Common myeloid progenitor, CD34-positive (primary cell): ENCODE measurements at regions not wholly inside any gene's neighbourhood (a gene's known extent, or its start where the extent isn't known, plus 50 kb on each side); places are given as distances from the start of the nearest gene placed in this dataset.
"Not testable (repeated sequence)": the region's sequence is repeated elsewhere in the genome, so short reads cannot be mapped to it uniquely, and the experiment has no call there.

Source experiments
- CTCF ChIA-PET: fragments of 350-600 bp; sonication (Branson Sonifier 250); formaldehyde crosslinking; loops from one replicate; lab custom pipeline; 2021; ENCODE audit warnings: antibody characterized with exemption; lab: Charles Lee
- POLR2A ChIA-PET: fragments of 350-600 bp; sonication (Branson Sonifier 250); formaldehyde crosslinking; loops from one replicate; lab custom pipeline; 2021; ENCODE audit warnings: antibody characterized with exemption; lab: Charles Lee
- DNase-seq, 3 donors: peaks; one replicate each; pipeline versions ENCODE4 v3.0.0 to v3.0.0-alpha.2; 2013
- H3K27ac ChIP-seq, 2 experiments: 1 replicate in 1 of 2; 2 replicates in 1 of 2; pipeline ENCODE4 v1.7.0; 2013; ENCODE audit warnings: inconsistent platforms in 2 of 2, low read length in 2 of 2, mild to moderate bottlenecking in 2 of 2, low read depth in 1 of 2, moderate library complexity in 1 of 2; ENCODE audit not compliant: severe bottlenecking in 2 of 2, insufficient read depth in 1 of 2, poor library complexity in 1 of 2
- H3K27me3 ChIP-seq, 5 experiments: replicated peaks in 2 of 5; 1 replicate in 3 of 5; 2 replicates in 2 of 5; pipeline versions ENCODE4 v1.6.1 to v1.7.0; 2013; ENCODE audit warnings: low read length in 4 of 5, mild to moderate bottlenecking in 2 of 5, moderate library complexity in 2 of 5, inconsistent platforms in 1 of 5; ENCODE audit not compliant: insufficient read depth in 5 of 5, control insufficient read depth in 4 of 5
- H3K36me3 ChIP-seq, 4 experiments: 1 replicate in 2 of 4; 2 replicates in 2 of 4; pipeline versions ENCODE4 v1.6.1 to v1.7.0; 2013; ENCODE audit warnings: low read length in 3 of 4, control low read depth in 1 of 4, mild to moderate bottlenecking in 1 of 4; ENCODE audit not compliant: control insufficient read depth in 4 of 4, insufficient read depth in 4 of 4
- H3K4me1 ChIP-seq, 4 experiments: 1 replicate in 3 of 4; 2 replicates in 1 of 4; pipeline versions ENCODE4 v1.6.1 to v1.7.1; 2013; ENCODE audit warnings: low read length in 3 of 4, mild to moderate bottlenecking in 3 of 4, control low read depth in 1 of 4, inconsistent platforms in 1 of 4, moderate library complexity in 1 of 4; ENCODE audit not compliant: control insufficient read depth in 4 of 4, insufficient read depth in 4 of 4; ENCODE audit errors: control extremely low read depth in 1 of 4
- H3K4me3 ChIP-seq, 7 experiments: 1 replicate in 4 of 7; 2 replicates in 3 of 7; pipeline versions ENCODE4 v1.5.1 to v1.7.0; 2013; ENCODE audit warnings: mild to moderate bottlenecking in 7 of 7, low read length in 6 of 7, moderate library complexity in 6 of 7, inconsistent platforms in 2 of 7, low read depth in 2 of 7, control low read depth in 1 of 7; ENCODE audit not compliant: insufficient read depth in 4 of 7, control insufficient read depth in 1 of 7; ENCODE audit errors: extremely low read depth in 1 of 7
- H3K9me3 ChIP-seq, 5 experiments: 1 replicate in 4 of 5; 2 replicates in 1 of 5; pipeline versions ENCODE4 v1.6.1 to v1.7.1; 2013; ENCODE audit warnings: low read length in 4 of 5, mild to moderate bottlenecking in 2 of 5, inconsistent platforms in 1 of 5, low read depth in 1 of 5, moderate library complexity in 1 of 5; ENCODE audit not compliant: control insufficient read depth in 4 of 5, insufficient read depth in 2 of 5; ENCODE audit errors: control extremely low read depth in 1 of 5
- WGBS: methylation state at CpG from one replicate; pipeline ENCODE4 v1.1.5; 2013; ENCODE audit not compliant: insufficient coverage; 5-methylcytosine and 5-hydroxymethylcytosine counted together

- H3K36me3 ChIP-seq, H3K4me1 ChIP-seq, H3K27me3 ChIP-seq, CTCF ChIA-PET, POLR2A ChIA-PET, H3K27ac ChIP-seq, H3K4me3 ChIP-seq, H3K9me3 ChIP-seq, DNase-seq: not testable (repeated sequence)
- WGBS, result 97% methylated on average over 3 of the region's 4 CpGs
These were observed 115.8 kb downstream of the CRYBB2 start for GRCh38 chr22:25335276-25335675.

DNA sequence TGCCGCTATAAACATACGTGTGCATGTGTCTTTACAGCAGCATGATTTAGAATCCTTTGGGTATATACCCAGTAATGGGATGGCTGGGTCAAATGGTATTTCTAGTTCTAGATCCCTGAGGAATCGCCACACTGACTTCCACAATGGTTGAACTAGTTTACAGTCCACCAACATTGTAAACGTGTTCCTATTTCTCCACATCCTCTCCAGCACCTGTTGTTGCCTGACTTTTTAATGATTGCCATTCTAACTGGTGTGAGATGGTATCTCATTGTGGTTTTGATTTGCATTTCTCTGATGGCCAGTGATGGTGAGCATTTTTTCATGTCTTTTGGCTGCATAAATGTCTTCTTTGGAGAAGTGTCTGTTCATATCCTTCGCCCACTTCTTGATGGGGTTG lies 121.1 kb downstream of the CRYBB2 start:
- WGBS, result no CpG with 5 or more reads among the region's 5 CpGs
- POLR2A ChIA-PET, result not testable (repeated sequence)

DNA sequence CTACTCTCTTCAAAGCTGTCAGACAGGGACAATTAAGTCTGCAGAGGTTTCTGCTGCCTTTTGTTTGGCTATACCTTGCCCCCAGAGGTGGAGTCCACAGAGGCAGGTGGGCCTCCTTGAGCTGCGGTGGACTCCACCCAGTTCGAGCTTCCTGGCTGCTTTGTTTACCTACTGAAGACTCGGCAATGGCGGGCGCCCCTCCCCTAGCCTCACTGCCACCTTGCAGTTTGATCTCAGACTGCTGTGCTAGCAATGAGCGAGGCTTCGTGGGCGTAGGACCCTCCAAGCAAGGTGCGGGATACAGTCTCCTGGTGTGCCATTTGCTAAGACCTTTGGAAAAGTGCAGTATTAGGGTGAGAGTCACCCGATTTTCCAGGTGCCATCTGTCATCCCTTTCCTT lies 124.9 kb downstream of the CRYBB2 start:
- H3K36me3 ChIP-seq, result peaks cover 7 to 35% (median 18%) of the 10 kb centered on the region in 4 experiments
- CTCF ChIA-PET, H3K27me3 ChIP-seq, H3K4me3 ChIP-seq, H3K4me1 ChIP-seq, H3K9me3 ChIP-seq, H3K27ac ChIP-seq, DNase-seq, POLR2A ChIA-PET: not testable (repeated sequence)
- 95% methylated on average over 8 of the region's 10 CpGs for WGBS

More for the DNA sequence above, 121.1 kb downstream of the CRYBB2 start:
- H3K4me3 ChIP-seq, DNase-seq, H3K27me3 ChIP-seq, CTCF ChIA-PET, H3K27ac ChIP-seq, H3K9me3 ChIP-seq, H3K36me3 ChIP-seq, H3K4me1 ChIP-seq: not testable (repeated sequence)

DNA sequence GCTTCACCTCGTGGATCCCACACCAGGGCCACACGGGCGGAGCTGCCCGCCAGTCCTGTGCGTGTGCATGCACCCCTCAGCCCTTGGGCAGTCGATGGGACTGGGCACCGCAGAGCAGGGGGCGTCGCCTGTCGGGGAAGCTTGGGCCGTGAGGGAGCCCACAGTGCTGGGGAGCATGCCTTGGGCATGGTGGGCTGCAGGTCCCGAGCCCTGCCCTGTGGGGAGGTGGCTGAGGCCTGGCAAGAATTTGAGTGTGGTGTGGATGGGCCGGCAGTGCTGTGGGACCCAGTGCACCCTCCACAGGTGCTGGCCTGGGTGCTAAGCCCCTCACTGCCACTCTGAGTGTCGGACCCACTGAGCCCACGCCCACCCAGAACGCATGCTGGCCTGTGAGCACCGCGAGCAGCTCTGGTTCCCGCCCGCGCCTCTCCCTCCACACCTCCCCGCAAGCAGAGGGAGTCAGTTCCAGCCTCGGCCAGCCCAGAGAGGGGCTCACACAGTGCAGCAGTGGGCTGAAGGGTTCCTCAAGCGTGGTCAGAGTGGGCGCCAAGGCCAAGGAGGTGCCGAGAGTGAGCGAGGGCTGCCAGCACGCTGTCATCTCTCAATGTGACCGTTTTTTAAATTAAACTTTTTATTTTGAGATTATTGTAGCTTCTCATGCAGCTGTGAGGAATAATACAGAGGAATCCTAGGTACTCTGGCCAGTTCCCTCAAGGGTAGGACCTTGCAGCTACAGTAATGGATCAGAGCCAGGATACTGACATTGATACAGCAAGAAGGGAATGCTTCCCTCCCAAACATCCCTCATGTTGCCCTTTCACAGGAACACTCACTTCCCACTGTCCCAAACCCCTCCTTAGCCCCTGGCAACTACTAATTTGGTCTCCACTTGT lies 127.7 kb downstream of the CRYBB2 start:
- H3K4me3 ChIP-seq, result no peak overlapping the region
- ChIA-PET POLR2A (no interaction called here), CTCF (no interaction called here)
- peaks cover 0 to 5% (median 0%) of the 10 kb centered on the region in 5 experiments for H3K9me3 ChIP-seq
- H3K36me3 ChIP-seq, result peaks cover 19 to 60% (median 37%) of the 10 kb centered on the region in 4 experiments
- no peak overlapping the region for H3K27ac ChIP-seq
- 93% methylated on average over 22 of the region's 29 CpGs for WGBS
- no peaks in the 10 kb centered on the region for H3K27me3 ChIP-seq
- H3K4me1 ChIP-seq, result no peaks in the 10 kb centered on the region
- DNase-seq, result no peak

DNA sequence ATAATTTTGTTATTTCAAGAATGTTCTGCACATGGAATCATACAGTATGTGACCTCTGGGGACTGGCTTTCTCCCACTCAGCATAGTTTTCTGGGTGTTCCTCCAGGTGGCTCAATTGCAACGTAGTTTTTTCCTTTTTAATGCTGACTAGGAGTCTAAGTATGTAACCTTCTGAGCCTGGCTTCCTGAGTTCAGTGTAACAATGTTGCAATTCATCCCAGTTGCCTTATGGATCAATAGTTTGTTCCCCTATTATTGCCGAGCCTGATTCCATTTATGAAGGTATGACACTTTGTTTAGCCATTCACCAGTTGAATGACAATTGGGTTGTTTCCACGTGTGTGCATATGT lies 128.3 kb downstream of the CRYBB2 start:
- H3K9me3 ChIP-seq, result peaks cover 0 to 5% (median 0%) of the 10 kb centered on the region in 5 experiments
- CTCF ChIA-PET, result no interaction called here
- 100% methylated on average over 2 of the region's 3 CpGs for WGBS
- no peak overlapping the region for H3K4me3 ChIP-seq
- no peaks in the 10 kb centered on the region for H3K4me1 ChIP-seq
- POLR2A ChIA-PET, result no interaction called here
- H3K27me3 ChIP-seq, result no peaks in the 10 kb centered on the region
- H3K27ac ChIP-seq, result no peak overlapping the region
- DNase-seq, result no peak
- H3K36me3 ChIP-seq, result peaks cover 19 to 66% (median 40%) of the 10 kb centered on the region in 4 experiments

GRCh38 chr22:25348391-25348790 lies 129.0 kb downstream of the CRYBB2 start:
- ChIA-PET CTCF (no interaction called here), POLR2A (no interaction called here)
- peaks cover 19 to 70% (median 42%) of the 10 kb centered on the region in 4 experiments for H3K36me3 ChIP-seq
- H3K9me3 ChIP-seq, result peaks cover 0 to 5% (median 0%) of the 10 kb centered on the region in 5 experiments
- H3K4me1 ChIP-seq, result no peaks in the 10 kb centered on the region
- no peak overlapping the region for H3K4me3 ChIP-seq
- 100% methylated on average over 1 of the region's 2 CpGs for WGBS
- no peaks in the 10 kb centered on the region for H3K27me3 ChIP-seq
- no peak overlapping the region for H3K27ac ChIP-seq
- DNase-seq, result no peak

DNA sequence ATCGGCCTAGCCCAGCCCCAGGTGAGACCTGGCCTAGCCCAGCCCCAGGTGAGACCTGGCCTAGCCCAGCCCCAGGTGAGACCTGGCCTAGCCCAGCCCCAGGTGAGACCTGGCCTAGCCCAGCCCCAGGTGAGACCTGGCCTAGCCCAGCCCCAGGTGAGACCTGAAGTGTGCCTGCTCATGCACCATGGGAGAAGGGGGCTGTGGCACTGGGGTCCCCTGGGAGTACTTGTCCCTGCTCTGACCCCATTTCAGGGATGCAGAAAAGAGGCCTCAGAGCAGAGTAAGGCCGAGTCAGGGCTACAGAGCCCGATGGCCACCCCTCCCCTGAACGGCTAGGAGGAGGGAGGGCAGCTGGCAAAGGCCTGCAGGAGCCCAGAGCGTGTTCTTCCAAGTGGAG lies 129.6 kb downstream of the CRYBB2 start:
- H3K9me3 ChIP-seq, H3K4me1 ChIP-seq, H3K27ac ChIP-seq, DNase-seq, H3K27me3 ChIP-seq, CTCF ChIA-PET, POLR2A ChIA-PET, H3K4me3 ChIP-seq: not testable (repeated sequence)
- WGBS, result no CpG with 5 or more reads among the region's 5 CpGs
- peaks cover 19 to 76% (median 48%) of the 10 kb centered on the region in 4 experiments for H3K36me3 ChIP-seq
